GM21515 (cell line): ENCODE measurements at regions not wholly inside any gene's neighbourhood (a gene's known extent, or its start where the extent isn't known, plus 50 kb on each side); places are given as distances from the start of the nearest gene placed in this dataset.

Source experiments
- ATAC-seq: cut with Tn5 transposase; IDR thresholded peaks from one replicate; pipeline ENCODE4 v1.9.1; 2021; ENCODE audit not compliant: unreplicated experiment

- no peak for ATAC-seq
These were observed 68.6 kb upstream of the ITGA11 start for GRCh38 chr15:68500363-68501258.

DNA sequence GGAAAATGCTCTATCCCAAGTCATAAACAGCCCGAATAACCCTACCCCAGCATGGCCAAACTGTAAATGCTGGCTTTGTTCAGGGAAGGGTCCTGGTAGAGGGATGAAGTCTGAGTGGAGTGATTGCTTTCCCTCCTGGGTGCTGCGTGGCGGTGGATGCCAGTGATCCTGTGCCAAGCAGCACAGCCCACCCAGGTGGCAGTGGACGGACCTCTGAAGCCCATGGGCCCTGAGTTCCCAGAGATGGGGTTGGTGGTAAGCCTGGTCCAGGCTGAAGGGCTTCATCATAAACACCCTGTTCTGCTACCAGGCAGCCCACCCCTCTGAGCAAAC is 69.3 kb upstream of the ITGA11 start:
- ATAC-seq = no peak

DNA sequence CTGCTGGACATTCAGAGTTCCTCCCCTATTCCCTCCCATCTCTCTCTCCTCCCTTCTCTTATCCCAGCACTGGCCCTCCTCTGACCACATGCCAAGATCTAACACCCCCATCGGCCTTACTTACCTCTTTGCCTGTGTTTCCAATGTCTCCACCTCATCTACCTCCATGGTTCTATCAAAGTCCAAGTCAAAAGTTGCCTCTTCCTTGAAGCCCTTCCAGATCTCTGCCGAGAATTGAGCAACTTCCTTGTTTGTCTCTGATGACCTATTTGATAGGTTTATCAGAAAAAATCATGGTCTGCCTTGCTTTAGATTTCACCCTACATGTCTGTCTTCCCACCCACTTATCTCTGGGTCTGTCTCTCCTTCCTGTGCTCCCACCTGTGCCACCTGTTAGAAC is 69.7 kb upstream of the ITGA11 start:
- no peak for ATAC-seq

DNA sequence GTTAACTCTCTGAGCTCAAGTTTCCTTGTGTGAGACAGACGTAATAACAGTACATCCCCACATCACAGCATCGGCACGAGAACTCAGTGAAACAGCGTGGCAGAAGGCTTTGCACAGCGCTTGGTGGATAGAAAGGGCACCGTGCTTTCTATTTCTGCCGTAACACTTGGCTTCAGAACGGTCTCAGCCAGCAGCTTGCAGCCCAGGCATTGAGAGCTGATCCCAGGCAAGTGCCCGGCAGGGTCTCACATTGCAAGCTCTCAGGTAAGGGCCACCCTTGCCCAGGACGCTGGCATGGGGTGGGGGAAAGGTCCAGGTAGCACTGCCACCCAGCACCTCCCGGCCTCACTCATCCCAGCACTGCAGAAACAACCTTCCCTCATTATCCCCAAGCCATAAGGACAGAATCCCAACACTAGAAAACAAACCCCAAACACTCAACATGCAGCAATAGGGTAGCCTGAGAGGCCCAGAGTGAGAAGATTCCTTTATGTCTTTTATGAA is 70.5 kb upstream of the ITGA11 start:
- no peak for ATAC-seq

DNA sequence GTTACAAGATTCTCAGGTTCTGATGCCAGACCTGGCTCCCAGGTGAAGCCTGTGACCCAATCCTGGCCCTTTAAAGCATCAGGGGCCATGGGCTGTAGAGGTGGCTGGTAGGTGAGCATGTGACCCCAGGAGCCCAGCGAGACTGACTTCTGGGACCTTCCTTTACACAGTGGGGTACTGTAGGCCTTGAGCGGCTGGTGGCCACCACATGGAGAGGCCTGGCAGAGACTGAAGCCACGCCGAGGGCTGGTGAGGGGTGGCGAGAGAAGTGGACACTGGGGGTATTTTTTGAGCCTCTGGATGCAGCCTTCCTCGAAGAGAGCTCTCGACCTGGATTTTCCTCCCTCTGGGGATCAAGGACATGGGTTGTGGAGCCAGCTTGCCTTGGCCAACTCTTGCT is 71.2 kb upstream of the ITGA11 start:
- ATAC-seq = no peak

DNA sequence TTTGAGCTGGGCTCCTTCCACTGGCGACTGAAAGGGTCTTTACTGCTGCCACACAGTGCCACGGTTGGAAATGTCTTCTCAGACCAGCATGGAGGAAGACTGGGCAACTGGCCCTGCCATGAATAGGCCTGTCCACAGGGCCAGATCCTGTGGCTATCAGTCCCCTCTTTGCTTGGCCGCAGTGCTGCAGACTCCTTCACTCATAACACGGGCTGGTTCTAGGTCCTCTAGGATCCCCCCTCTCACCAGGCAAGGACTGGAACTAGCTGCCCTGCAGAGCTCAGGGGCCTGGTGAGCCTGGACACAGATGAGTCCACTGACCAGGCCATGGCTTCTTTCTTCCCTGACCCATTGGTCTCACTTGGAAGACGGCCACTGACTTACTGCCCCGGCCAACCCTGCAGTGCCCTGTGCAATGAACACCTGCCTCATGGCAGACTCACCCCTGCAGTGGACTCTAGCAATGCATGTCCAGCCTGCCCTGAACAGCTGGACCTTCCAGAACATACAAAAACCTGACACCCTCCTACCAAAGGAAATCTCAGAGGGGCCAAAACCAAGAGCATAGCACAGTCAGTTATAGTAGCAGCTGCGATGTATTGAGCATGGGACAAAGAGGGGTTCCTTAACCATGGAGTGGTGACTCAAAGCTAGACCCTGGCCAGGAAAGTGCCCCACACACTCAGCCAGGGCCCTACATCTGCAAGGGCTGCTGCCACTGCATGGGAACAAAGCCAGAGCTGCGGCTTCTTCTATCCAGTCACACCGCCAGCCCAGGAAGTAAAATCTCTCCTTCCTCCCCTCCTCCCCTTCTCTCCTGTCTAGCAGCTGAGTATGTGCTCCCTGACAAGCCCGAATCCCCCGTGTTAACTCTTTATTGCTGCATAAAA is 72.1 kb upstream of the ITGA11 start:
- ATAC-seq = no peak

GRCh38 chr15:68504681-68505170 is 72.8 kb upstream of the ITGA11 start:
- ATAC-seq = no peak

DNA sequence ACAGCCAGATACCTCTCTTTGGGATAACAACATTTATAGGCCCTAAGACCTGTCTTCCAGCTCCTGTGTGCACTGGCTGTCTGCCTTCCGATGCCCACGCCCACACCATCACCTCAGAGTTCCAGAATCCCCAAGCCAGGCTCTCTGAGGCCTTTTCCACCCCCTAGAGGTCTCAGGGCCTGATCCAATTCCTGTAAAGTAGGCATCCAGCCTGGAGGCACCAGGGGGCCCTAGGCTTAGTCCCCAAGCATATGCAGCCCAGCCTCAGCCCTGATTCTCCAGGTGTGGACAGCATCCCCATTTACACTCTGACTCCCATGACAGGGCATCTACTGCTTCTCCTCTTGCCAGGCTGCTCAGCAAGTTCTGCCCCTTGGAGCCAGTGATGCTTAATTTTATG is 72.7 kb upstream of the CORO2B start:
- ATAC-seq = no peak

DNA sequence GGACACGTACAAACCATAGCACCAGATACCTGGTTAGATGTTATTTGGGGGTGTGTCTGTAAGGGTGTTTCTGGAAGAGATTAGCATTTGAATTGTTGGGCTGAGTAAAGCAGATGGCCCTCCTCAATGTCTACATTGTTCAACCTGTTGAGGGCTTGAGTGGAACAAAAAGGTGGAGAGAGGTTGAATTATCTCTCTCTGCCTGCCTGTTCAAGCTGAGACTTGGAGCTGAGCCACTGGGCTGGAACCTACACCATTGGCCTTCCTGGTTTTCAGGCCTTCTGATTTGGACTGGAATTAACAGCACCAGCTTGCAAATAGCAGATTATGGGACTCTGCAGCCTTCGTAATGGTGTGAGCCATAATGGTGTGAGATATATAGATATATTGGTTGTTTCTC is 71.3 kb upstream of the CORO2B start:
- ATAC-seq = no peak

DNA sequence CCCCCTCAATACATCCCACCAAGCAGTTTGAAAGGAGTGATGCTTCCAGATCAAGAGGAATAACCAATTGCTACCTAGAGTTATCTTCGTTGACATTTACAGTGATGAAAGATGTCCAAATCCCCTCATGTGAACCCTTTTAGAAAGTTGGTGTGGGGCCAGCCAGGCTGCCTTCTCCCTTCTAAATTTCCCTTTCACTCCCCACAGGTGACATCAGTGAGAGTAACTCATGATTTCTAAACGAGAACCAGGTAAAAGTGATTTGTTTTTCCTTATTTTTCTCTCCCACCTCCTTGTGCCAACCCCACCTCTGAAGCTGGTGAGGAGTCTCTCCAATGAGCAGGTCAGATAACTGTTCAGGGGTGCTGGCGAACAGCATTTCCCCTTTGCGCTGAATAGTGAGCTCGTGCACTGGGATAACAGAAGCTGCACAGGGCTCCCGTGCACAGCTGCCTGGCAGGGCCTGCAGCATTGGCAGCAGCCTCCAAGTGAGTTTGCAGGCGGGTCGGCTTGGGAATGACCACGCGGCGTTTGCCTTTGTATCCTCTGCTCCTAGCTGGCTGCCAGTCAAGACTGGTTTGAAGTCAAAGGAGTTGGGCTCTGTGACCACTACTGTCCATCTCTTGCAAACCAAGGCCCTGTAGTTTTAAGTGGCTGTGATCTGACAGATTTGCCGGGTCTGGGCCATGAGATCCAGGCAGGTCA is 70.2 kb upstream of the CORO2B start:
- no peak for ATAC-seq

DNA sequence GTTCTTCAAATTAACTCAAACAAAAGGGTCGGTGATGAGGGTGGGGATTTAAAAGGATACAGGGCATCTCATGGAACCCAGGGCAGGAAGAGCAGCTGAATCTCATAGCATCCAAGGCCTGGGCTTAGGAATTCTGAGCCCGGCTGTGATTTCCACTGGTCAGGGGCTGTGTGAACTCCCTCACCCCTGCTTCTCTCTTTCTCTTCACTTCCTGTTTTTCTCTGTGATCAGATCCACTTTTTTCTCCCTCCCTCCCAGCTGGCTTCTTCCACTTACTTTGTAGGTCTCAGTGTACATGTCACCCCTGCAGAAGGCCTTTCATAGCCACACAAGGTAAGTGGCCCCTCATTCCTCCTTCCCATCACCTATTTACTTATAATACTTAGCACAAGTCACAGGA is 68.2 kb upstream of the CORO2B start:
- no peak for ATAC-seq

GRCh38 chr15:68511073-68511991 is 67.5 kb upstream of the CORO2B start:
- ATAC-seq = no peak

GRCh38 chr15:68512052-68512451 is 66.7 kb upstream of the CORO2B start:
- ATAC-seq = no peak

DNA sequence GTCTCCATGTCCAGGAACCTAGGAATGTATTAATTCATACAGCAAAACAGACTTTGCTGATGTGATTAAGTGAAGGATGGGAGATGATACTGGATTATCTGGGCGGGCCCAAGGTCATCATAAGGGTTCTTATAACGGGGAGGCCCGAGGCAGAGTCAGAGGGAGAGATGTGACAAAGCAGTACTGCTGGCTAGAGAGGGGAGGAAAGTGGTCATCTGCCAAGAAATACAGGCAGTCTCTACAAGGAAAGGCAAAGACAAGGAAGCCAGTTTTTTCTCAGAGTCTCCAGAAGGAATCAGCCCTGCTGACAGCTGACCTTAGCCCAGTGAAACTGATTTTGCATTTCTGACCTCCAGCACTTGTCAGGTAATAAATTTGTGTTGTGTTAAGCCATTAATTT is 66.2 kb upstream of the CORO2B start:
- ATAC-seq = no peak

GRCh38 chr15:68515371-68516095 is 63.3 kb upstream of the CORO2B start:
- ATAC-seq = no peak

DNA sequence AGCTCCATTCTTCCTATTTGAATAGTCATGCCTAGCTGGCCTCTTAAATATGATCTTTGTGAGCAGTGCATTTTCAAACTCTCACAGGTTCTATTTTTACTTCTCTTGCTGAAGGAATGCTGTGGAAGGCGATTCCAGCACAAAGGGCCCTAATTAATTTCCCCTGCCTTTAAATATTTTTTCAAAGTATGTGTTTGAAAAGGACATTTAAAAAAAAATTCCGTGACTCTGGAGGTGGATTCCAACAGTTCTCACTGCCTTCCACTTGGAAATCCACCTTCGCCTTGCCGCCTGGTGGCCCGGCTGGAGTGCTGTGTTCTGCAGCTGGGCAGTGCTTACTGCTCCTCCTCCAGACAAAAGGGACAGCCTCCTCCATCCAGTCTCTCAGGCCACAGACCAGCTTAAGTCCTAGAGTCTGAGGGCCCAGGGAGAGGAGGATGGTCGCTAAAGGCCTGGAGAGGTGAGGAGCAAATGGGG is 61.5 kb upstream of the CORO2B start:
- no peak for ATAC-seq

DNA sequence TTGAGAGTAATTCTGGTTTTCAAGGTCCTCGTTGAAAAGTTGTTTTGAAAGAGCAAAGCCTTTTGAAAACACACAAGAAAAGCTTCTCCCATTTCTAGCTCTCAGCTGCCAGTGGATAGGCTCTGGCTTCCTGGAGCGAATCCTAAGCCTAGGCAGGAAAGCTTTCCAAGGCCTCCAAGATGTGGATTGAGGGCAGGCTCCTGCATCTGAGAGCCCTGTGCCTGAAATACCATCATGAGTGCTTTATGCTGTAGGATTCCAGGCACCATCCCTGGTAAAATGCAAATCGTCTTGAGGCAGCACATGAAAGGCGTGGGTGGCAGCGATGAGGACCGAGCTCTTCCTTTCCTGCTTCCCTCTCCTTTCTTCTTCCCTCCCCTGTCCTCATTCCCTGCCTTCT is 60.7 kb upstream of the CORO2B start:
- no peak for ATAC-seq

- no peak for ATAC-seq
These were observed 59.9 kb upstream of the CORO2B start for GRCh38 chr15:68518785-68519430.
